ENCODE measurements at regions not wholly inside any gene's neighbourhood (a gene's known extent, or its start where the extent isn't known, plus 50 kb on each side); places are given as distances from the start of the nearest gene placed in this dataset.

DNA sequence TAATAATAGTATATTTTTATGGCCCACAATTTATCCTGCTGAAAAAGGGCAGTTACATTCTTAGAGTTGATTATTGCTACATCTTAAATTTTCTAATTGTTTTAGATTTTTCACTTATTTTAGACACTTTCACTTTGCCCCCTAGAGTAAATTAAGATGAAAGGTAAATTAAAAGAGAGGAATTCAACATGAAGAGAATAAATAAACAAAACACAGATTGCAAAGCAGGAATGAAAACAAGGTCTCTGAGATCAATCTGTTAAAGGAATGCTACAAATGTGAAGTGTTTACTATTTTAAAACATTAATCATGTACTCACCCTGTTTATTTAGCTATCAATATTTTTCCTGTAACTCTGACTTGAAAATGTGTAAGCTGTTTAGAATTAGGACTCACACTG is 113.5 kb upstream of the ETAA1 start:
- no peaks in the 10 kb centered on the region for H3K79me2 ChIP-seq (ENCODE audit: control insufficient read depth, insufficient read depth, low read length)
- no TSS peak for BruUV-seq (replicated peaks)
- dilution Hi-C loops (cut with MboI; ENCODE audit: extremely low pct_ligation_motif_present, low sequenced_read_pairs), result no loop called here
- DNase-seq (ENCODE audit: low read depth, low spot score), result no peak
- no peak overlapping the region for H2AFZ ChIP-seq (ENCODE audit: low read depth, low read length)
- ChIA-PET POLR2A (no interaction called here), CTCF (interaction anchor here (0.9 kb wide), 1 partner anchor 11 kb away, joined by 3 read pairs; no protein-coding TSS in a partner anchor)
- H3K4me1 ChIP-seq (ENCODE audit: control insufficient read depth, extremely low read depth, insufficient read depth, low read length), result no peaks in the 10 kb centered on the region
- no peak overlapping the region for H3K27ac ChIP-seq (ENCODE audit: insufficient read depth, low read depth, low read length)
- H3K4me3 ChIP-seq (replicated peaks in 1 of 3; ENCODE audit: insufficient read depth in 1 of 3, low read depth in 1 of 3, low read length in 3 of 3), result no peak overlapping the region
- FAIRE-seq, result no peak
- TF ChIP-seq, protein P1, sequence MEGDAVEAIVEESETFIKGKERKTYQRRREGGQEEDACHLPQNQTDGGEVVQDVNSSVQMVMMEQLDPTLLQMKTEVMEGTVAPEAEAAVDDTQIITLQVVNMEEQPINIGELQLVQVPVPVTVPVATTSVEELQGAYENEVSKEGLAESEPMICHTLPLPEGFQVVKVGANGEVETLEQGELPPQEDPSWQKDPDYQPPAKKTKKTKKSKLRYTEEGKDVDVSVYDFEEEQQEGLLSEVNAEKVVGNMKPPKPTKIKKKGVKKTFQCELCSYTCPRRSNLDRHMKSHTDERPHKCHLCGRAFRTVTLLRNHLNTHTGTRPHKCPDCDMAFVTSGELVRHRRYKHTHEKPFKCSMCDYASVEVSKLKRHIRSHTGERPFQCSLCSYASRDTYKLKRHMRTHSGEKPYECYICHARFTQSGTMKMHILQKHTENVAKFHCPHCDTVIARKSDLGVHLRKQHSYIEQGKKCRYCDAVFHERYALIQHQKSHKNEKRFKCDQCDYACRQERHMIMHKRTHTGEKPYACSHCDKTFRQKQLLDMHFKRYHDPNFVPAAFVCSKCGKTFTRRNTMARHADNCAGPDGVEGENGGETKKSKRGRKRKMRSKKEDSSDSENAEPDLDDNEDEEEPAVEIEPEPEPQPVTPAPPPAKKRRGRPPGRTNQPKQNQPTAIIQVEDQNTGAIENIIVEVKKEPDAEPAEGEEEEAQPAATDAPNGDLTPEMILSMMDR (IDR thresholded peaks at IDR 0.05; ENCODE audit: extremely low read depth in 1 of 2, insufficient read depth in 1 of 2, low read depth in 1 of 2, low read length in 2 of 2), result no peak
- no peak for TF ChIP-seq FOS (IDR thresholded peaks at IDR 0.05; ENCODE audit: borderline replicate concordance, insufficient read depth, low read length)
- TF ChIP-seq POLR2AphosphoS5 (IDR thresholded peaks at IDR 0.05; ENCODE audit: insufficient read depth, low read depth, low read length), result no peak
- no peak for TF ChIP-seq GATA2 (IDR thresholded peaks at IDR 0.05; ENCODE audit: insufficient read depth, insufficient read length, low read depth, low read length)
- TF ChIP-seq, protein P2, sequence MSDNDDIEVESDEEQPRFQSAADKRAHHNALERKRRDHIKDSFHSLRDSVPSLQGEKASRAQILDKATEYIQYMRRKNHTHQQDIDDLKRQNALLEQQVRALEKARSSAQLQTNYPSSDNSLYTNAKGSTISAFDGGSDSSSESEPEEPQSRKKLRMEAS (IDR thresholded peaks at IDR 0.05; ENCODE audit: insufficient read depth, insufficient read length), result no peak
- no peak for TF ChIP-seq JUN (IDR thresholded peaks at IDR 0.05; ENCODE audit: borderline replicate concordance, insufficient read depth, insufficient read length, low read depth)
- TF ChIP-seq MYC (IDR thresholded peaks at IDR 0.05; ENCODE audit: low read depth, low read length), result no peak
- no peak for TF ChIP-seq POLR2A (IDR thresholded peaks at IDR 0.05; ENCODE audit: low read depth, low read length)
- TF ChIP-seq EZH2 (IDR thresholded peaks at IDR 0.05; ENCODE audit: borderline replicate concordance, low read depth, low read length, severe bottlenecking), result no peak
- no peaks in the 10 kb centered on the region for H3K9me3 ChIP-seq (replicated peaks; ENCODE audit: control insufficient read depth, insufficient read depth, low read length)
- no peaks in the 10 kb centered on the region for H3K36me3 ChIP-seq (ENCODE audit: control insufficient read depth in 2 of 2, extremely low read depth in 1 of 2, insufficient read depth in 2 of 2, low read length in 2 of 2)
- no peaks in the 10 kb centered on the region for H3K27me3 ChIP-seq (ENCODE audit: control insufficient read depth in 2 of 2, insufficient read depth in 2 of 2, low read length in 2 of 2)
- intact Hi-C loops (cut with micrococcal nuclease), result no loop called here
- H3K9ac ChIP-seq (replicated peaks; ENCODE audit: extremely low read depth, insufficient read depth, low read length), result no peak overlapping the region
- no peak overlapping the region for H3K4me2 ChIP-seq (ENCODE audit: insufficient read depth, low read length)
- H3K9me1 ChIP-seq (replicated peaks; ENCODE audit: control insufficient read depth, extremely low read depth, insufficient read depth, low read length), result no peaks in the 10 kb centered on the region
- no peaks in the 10 kb centered on the region for H4K20me1 ChIP-seq (replicated peaks; ENCODE audit: control insufficient read depth, extremely low read depth, insufficient read depth, low read length)

Data from endothelial cell of umbilical vein (primary cell).